Neural progenitor cell (in vitro differentiated cells): ENCODE measurements at regions not wholly inside any gene's neighbourhood (a gene's known extent, or its start where the extent isn't known, plus 50 kb on each side); places are given as distances from the start of the nearest gene placed in this dataset.

Source experiments
- EZH2 ChIP-seq: fragments of 200-600 bp; sonication (generic); IDR thresholded peaks from 2 replicates; pipeline ENCODE4 v1.6.1; 2017; ENCODE audit warnings: antibody characterized with exemption, mild to moderate bottlenecking, moderate library complexity
- EZH2phosphoT487 ChIP-seq: fragments of 200-600 bp; sonication (generic); IDR thresholded peaks from 2 replicates; pipeline ENCODE4 v1.6.1; 2017; ENCODE audit warnings: antibody characterized with exemption
- TF ChIP-seq, protein P1 (sequence below): fragments of 200-600 bp; sonication (generic); IDR thresholded peaks from 2 replicates; pipeline ENCODE4 v1.5.1; 2017; ENCODE audit warnings: antibody characterized with exemption, mild to moderate bottlenecking

DNA sequence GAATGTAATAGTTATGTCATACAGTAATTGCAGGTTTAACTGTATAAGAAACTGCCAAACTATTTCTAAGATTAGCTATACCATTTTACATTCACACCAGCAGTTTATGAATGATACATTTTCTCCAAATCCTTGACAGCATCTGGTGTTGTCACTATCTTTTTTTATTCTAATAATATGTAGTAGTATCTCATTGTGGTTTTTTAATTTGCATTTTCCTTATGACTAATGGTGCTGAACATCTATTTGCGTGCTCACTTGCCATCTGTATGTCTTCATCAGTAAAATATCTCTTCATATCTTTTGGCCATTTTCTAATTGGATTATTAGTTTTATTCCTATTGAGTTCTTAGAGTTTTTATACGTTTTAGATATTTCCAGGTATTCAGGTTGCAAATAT, 994.0 kb upstream of the SEMA6D start:
- TF ChIP-seq, protein P1, sequence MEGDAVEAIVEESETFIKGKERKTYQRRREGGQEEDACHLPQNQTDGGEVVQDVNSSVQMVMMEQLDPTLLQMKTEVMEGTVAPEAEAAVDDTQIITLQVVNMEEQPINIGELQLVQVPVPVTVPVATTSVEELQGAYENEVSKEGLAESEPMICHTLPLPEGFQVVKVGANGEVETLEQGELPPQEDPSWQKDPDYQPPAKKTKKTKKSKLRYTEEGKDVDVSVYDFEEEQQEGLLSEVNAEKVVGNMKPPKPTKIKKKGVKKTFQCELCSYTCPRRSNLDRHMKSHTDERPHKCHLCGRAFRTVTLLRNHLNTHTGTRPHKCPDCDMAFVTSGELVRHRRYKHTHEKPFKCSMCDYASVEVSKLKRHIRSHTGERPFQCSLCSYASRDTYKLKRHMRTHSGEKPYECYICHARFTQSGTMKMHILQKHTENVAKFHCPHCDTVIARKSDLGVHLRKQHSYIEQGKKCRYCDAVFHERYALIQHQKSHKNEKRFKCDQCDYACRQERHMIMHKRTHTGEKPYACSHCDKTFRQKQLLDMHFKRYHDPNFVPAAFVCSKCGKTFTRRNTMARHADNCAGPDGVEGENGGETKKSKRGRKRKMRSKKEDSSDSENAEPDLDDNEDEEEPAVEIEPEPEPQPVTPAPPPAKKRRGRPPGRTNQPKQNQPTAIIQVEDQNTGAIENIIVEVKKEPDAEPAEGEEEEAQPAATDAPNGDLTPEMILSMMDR: no peak
- TF ChIP-seq EZH2: no peak
- TF ChIP-seq EZH2phosphoT487: no peak
